C4-2B (cell line): ENCODE measurements at regions not wholly inside any gene's neighbourhood (a gene's known extent, or its start where the extent isn't known, plus 50 kb on each side); places are given as distances from the start of the nearest gene placed in this dataset.

Experiments used
- H3K27ac ChIP-seq: fragments of 450-650 bp; 2 replicates; pipeline ENCODE4 v1.5.1; 2017
- CTCF ChIP-seq: fragments of 450-650 bp; conservative IDR thresholded peaks from 2 replicates; pipeline ENCODE4 v1.5.1; 2017; ENCODE audit warnings: mild to moderate bottlenecking
- ZFX ChIP-seq: fragments of 450-650 bp; IDR thresholded peaks from 2 replicates; pipeline ENCODE4 v1.6.1; 2017

- no peak overlapping the region for H3K27ac ChIP-seq
- TF ChIP-seq CTCF: no peak
- TF ChIP-seq ZFX: no peak
Observed at GRCh38 chr11:34738237-34738636, 117.3 kb downstream of the EHF start.

- TF ChIP-seq ZFX (no peak), CTCF (no peak)
Observed at GRCh38 chr11:34732831-34733230, 111.9 kb downstream of the EHF start.

GRCh38 chr11:34731603-34732002 is 110.7 kb downstream of the EHF start:
- no peak overlapping the region for H3K27ac ChIP-seq

More at GRCh38 chr11:34732831-34733230, 111.9 kb downstream of the EHF start:
- H3K27ac ChIP-seq: no peak overlapping the region

GRCh38 chr11:34730544-34731295 is 109.8 kb downstream of the EHF start:
- no peak overlapping the region for H3K27ac ChIP-seq
- TF ChIP-seq ZFX (no peak), CTCF (no peak)

More at GRCh38 chr11:34731603-34732002, 110.7 kb downstream of the EHF start:
- no peak for TF ChIP-seq ZFX
- no peak for TF ChIP-seq CTCF

GRCh38 chr11:34728609-34729008 is 107.7 kb downstream of the EHF start:
- no peak for TF ChIP-seq ZFX
- no peak overlapping the region for H3K27ac ChIP-seq

- no peak overlapping the region for H3K27ac ChIP-seq
- TF ChIP-seq ZFX (no peak), CTCF (no peak)
Observed at GRCh38 chr11:34727228-34727737, 106.4 kb downstream of the EHF start.

GRCh38 chr11:34724973-34725372 is 104.1 kb downstream of the EHF start:
- no peak overlapping the region for H3K27ac ChIP-seq
- TF ChIP-seq ZFX: no peak
- no peak for TF ChIP-seq CTCF

- TF ChIP-seq CTCF (no peak), ZFX (no peak)
Observed at GRCh38 chr11:34721646-34722045, 100.8 kb downstream of the EHF start.

More at GRCh38 chr11:34721646-34722045, 100.8 kb downstream of the EHF start:
- no peak overlapping the region for H3K27ac ChIP-seq
